A204.1 (cell line): ENCODE measurements at regions not wholly inside any gene's neighbourhood (a gene's known extent, or its start where the extent isn't known, plus 50 kb on each side); places are given as distances from the start of the nearest gene placed in this dataset.
"Not testable (repeated sequence)": the region's sequence is repeated elsewhere in the genome, so short reads cannot be mapped to it uniquely, and the experiment has no call there.

Experiments
- FAIRE-seq: peaks from 2 replicates; lab custom pipeline; 2012; peaks lifted over from hg19 to GRCh38; lab: Jason Lieb, UNC

GRCh38 chrX:98067611-98068010, 1183.9 kb downstream of the RPA4 start:
- no peak for FAIRE-seq

DNA sequence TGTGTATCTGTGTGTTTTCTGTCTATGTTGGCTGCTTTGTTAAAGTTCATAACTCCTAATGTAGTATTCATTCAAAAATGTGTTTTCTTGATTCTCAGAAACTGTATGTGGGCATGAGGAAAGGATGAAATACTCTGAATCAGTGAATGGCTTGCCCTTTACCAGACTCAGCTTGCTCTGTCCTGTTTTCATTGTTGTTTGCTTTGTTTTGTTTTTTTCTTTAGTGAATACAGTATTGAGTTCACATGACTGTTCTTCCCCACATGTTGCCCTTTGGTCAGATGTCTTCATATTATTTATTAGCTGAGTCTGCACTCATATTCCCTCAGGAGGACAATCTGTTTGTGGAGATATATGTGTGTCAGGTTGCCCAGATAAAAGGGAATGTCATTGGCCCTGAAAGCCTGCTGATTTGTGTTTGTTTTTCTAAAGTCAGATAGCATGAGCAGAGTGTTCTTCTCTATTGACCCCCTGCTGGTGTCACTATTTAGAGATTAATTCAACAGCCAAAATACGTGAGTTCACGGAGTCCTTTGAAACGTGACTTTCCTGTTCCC, 1184.4 kb downstream of the RPA4 start:
- no peak for FAIRE-seq

GRCh38 chrX:98071331-98071730, 1187.6 kb downstream of the RPA4 start:
- FAIRE-seq, result no peak

- no peak for FAIRE-seq
Measured at GRCh38 chrX:98077440-98077839, 1193.7 kb downstream of the RPA4 start.

- FAIRE-seq, result no peak
Measured at GRCh38 chrX:98111684-98112083, 1228.0 kb downstream of the RPA4 start.

- no peak for FAIRE-seq
Measured at GRCh38 chrX:98114021-98114420, 1230.3 kb downstream of the RPA4 start.

- FAIRE-seq, result no peak
Measured at GRCh38 chrX:98141466-98141865, 1257.8 kb downstream of the RPA4 start.

DNA sequence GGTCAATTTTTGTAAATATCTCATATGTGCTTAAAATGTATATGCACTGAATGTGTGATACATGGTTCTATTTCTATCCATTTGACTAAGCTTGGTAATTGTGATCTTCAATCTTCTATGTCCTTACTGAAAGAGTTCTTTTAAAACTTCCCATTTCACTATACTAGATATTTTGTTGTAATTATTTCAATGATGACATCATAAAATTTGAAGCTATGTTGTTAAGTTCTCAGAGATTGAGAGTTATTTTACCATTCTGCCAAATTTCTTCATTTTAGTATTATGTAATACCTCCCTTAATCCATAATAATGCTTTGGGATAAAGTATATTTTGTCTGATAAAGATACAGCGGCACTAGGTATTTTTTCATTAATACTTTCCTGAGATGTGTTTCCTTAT, 1307.3 kb downstream of the RPA4 start:
- FAIRE-seq, result no peak

DNA sequence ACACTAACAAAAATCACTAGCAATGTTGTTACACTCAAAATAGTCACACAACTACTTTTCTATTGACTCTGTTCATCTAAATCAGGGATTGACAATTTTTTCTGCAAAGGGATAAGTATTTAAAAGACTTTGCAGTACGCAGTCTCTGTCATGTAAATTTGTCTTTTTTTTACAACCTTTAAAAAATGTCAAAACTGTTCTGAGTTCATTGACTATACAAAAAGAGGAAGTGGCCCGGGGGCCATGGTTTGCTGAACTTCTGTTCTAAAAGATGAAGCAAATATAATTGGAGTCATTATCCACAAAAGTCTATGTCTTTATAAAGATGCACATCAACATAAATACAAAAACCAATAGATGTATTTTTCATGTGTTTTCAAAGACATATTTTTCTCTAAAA, 1310.3 kb downstream of the RPA4 start:
- no peak for FAIRE-seq

GRCh38 chrX:98203800-98204199, 1320.1 kb downstream of the RPA4 start:
- no peak for FAIRE-seq

DNA sequence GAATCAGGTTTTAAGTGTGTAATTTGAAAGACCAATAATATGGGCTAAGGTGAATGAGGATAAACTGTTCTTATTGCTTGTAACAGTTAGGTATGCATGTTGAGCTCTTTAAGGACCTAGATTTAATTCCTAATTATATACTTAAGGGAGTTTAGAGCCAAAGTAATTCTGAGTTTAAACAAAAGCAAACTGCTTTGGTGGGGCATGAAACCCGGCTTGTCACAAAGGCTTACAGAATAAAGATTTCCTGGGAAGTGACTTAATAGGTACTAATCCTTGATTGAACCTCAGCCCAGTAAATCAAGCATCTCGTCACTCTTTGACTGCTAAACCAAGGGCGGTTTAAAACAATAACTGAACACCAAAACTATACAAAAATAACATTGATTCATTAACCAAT, 1324.2 kb downstream of the RPA4 start:
- no peak for FAIRE-seq

GRCh38 chrX:98231003-98231402, 1347.3 kb downstream of the RPA4 start:
- no peak for FAIRE-seq

DNA sequence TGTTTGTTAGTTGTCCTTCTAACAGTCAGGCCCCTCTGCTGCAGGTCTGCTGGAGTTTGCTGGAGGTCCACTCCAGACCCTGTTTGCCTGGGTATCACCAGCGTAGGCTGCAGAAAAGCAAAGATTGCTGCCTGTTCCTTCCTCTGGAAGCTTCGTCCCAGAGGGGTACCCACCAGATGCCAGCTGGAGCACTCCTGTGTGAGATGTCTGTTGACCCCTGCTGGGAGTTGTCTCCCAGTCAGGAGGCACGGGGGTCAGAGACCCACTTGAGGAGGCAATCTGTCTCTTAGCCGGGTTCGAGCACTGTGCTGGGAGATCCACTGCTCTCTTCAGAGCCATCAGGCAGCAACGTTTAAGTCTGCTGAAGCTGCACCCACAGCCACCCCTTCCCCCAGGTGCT, 1356.4 kb downstream of the RPA4 start:
- not testable (repeated sequence) for FAIRE-seq

DNA sequence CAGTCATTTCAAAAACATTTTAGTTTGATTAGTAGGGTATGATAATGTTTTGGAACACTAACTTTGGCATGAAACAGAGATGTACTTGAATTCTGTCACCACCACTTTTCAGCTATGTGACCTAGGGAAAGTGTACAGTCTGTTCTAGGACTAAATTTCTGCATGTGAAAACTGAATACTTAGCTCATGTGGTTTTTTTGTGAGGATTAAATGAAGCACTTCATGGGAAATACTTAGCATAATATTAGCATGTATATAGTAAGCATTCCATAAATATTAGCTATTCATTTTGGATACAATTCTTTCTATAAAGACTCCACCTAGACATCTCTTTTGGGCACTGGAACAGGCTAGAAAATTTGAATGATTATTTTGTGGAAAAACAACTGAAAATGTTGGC, 1379.4 kb downstream of the RPA4 start:
- FAIRE-seq, result no peak

DNA sequence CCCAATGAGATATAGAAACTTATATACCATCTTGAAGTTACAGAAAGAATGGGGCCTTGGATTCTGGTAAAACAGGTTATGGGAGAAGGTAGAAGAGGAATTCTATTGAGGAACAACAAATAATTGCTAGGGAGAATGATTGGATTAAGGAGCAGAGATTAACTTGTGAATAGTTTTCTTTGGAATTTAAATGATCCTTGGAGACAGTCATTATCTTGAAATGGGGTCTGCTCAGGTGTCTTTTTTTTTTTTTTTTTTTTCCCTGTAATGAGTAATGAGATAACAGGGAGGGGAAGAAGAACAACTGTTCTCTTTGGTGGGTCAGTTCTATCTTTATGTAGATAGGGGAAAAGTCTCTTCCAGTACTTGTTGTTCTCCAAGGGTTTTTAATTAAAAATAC, 1406.0 kb downstream of the RPA4 start:
- no peak for FAIRE-seq

GRCh38 chrX:98294310-98294709, 1410.6 kb downstream of the RPA4 start:
- FAIRE-seq, result no peak

- no peak for FAIRE-seq
Measured at GRCh38 chrX:98296129-98296528, 1412.4 kb downstream of the RPA4 start.

- FAIRE-seq, result no peak
Measured at GRCh38 chrX:98299785-98300184, 1416.1 kb downstream of the RPA4 start.

GRCh38 chrX:98300536-98300935, 1416.8 kb downstream of the RPA4 start:
- not testable (repeated sequence) for FAIRE-seq

DNA sequence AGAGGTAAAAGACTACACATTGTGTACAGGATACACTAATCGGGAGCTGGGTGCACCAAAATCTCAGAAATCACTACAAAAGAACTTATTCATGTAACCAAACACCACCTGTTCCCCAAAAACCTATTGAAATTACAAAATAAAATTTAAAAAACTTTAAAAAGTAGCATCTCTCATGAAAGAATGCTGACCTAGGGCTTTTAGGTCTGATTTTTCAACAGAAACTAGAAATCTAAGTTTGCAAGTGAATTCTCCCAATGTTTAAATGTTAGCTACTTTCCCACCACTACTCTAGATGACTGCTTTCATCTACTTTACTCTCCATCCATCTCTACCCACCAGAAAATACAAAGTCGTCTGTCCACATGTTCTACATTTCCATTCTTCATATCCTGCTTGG, 1447.7 kb downstream of the RPA4 start:
- no peak for FAIRE-seq

- no peak for FAIRE-seq
Measured at GRCh38 chrX:98338544-98338943, 1454.8 kb downstream of the RPA4 start.

DNA sequence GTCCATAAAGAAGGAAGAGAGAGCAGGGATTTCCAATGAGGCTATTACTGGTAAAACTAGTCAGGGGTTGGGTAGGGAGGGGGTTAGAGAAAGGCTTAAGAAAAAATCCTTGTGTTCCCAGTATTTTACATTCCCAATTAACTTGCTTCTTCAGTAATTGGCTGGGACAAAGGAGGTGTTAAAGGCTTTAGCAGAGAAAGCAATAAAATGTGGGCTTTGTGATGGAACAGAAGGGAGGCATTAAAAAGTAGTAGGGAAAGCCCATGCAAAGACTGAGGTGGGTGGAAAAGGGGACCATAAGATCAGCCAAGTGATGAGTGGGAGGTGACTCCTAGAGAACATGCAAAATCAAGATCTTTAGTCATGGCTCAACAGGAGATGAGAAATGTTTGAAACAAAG, 1467.2 kb downstream of the RPA4 start:
- no peak for FAIRE-seq

- no peak for FAIRE-seq
Measured at GRCh38 chrX:98357146-98357545, 1473.4 kb downstream of the RPA4 start.

- no peak for FAIRE-seq
Measured at GRCh38 chrX:98362630-98363029, 1478.9 kb downstream of the RPA4 start.

- no peak for FAIRE-seq
Measured at GRCh38 chrX:98371994-98372393, 1488.3 kb downstream of the RPA4 start.
